Activated CD8-positive, alpha-beta T cell treated with anti-CD3 and anti-CD28 coated beads for 36 hours (primary cell): ENCODE measurements at regions not wholly inside any gene's neighbourhood (a gene's known extent, or its start where the extent isn't known, plus 50 kb on each side); places are given as distances from the start of the nearest gene placed in this dataset.
"Not testable (repeated sequence)": the region's sequence is repeated elsewhere in the genome, so short reads cannot be mapped to it uniquely, and the experiment has no call there.

Experiments
- ATAC-seq: fragments of 200-7000 bp; cut with Tn5 transposase; one replicate; pipeline ENCODE4 v1.10.0; 2021; ENCODE audit warnings: mild to moderate bottlenecking, moderate library complexity
- CTCF ChIA-PET: fragments of 350-600 bp; sonication (Branson Sonifier 250); formaldehyde crosslinking; loops from one replicate; lab custom pipeline; 2021; ENCODE audit warnings: antibody characterized with exemption; lab: Charles Lee
- POLR2A ChIA-PET: fragments of 350-600 bp; sonication (Branson Sonifier 250); formaldehyde crosslinking; loops from one replicate; lab custom pipeline; 2021; ENCODE audit warnings: antibody characterized with exemption; lab: Charles Lee
- DNase-seq: peaks from one replicate; pipeline ENCODE4 v3.0.0-alpha.2; 2020
- H3K27ac Mint-ChIP-seq: one replicate; pipeline ENCODE4 v1.8.0; 2021; ENCODE audit warnings: mild to moderate bottlenecking, mixed read lengths
- H3K27me3 Mint-ChIP-seq: one replicate; pipeline ENCODE4 v1.8.0; 2021; ENCODE audit warnings: mixed read lengths
- H3K36me3 Mint-ChIP-seq: one replicate; pipeline ENCODE4 v1.8.0; 2021; ENCODE audit warnings: low read depth, mixed read lengths
- H3K4me1 Mint-ChIP-seq: one replicate; pipeline ENCODE4 v1.8.0; 2021; ENCODE audit warnings: low read depth, mixed read lengths
- H3K4me3 Mint-ChIP-seq: one replicate; pipeline ENCODE4 v1.8.0; 2021; ENCODE audit warnings: mild to moderate bottlenecking, moderate library complexity, mixed read lengths
- H3K9me3 Mint-ChIP-seq: one replicate; pipeline ENCODE4 v1.8.0; 2021; ENCODE audit warnings: mixed read lengths
- CTCF ChIP-seq: fragments of 200-600 bp; IDR thresholded peaks from one replicate; pipeline ENCODE4 v1.8.0; 2022; ENCODE audit warnings: antibody characterized with exemption, mild to moderate bottlenecking
- intact Hi-C: fragments of 100-400 bp; cut with micrococcal nuclease; formaldehyde crosslinking; loops from one replicate; pipeline ENCODE4 v1.10.0; 2022

DNA sequence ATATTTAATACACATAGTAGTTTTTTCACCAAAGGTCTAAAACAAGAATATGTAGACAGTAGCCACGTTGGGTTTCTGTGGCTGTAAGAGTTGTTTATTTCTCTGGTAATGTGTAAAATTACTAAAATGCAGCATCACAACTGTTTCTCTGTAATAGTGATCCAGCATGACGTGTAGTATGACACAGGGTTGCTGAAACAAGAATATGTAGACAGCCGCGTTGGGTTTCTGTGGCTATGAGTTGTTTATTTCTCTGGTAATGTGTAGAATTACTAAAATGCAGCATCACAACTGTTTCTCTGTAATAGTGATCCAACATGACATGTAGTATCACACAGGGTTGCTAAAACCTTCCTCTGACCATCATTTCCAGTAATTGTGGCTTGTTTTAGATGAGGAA is 153.6 kb upstream of the ZNF717 start:
- CTCF ChIA-PET = no interaction called here
- no peak for TF ChIP-seq CTCF
- peaks cover 3% of the 10 kb centered on the region for H3K9me3 Mint-ChIP-seq

DNA sequence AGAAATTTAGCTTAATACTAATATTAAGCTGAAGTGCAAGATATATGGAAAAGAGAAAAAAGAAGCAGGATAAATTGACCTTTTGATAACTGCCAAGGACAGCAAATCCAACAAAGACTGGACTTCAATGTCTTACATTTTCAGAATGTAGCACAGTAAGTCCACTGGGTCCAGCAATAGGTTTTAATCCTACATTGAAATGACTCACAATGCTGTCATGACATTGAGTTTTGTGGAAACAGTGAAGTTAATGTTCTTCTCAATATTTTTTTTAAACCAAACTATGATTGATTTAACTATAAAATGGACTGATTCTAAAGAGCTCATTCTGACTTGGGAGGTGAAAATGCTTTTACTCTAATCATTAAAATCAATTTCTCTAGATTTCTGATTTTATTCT is 166.6 kb upstream of the ZNF717 start:
- ATAC-seq (no peak), DNase-seq (no peak)
- ChIA-PET CTCF (interaction anchor here (0.6 kb wide), 1 partner anchor 88 kb away, joined by 3 read pairs; no protein-coding TSS in a partner anchor), POLR2A (no interaction called here)
- TF ChIP-seq CTCF = no peak
- no peak overlapping the region for H3K27ac Mint-ChIP-seq
- no peak overlapping the region for H3K4me3 Mint-ChIP-seq
- intact Hi-C loops = no loop called here
- no peaks in the 10 kb centered on the region for H3K36me3 Mint-ChIP-seq
- peaks cover 5% of the 10 kb centered on the region for H3K9me3 Mint-ChIP-seq
- no peaks in the 10 kb centered on the region for H3K27me3 Mint-ChIP-seq
- H3K4me1 Mint-ChIP-seq = no peaks in the 10 kb centered on the region

More for the DNA sequence above, 153.6 kb upstream of the ZNF717 start:
- intact Hi-C loops = no loop called here
- no peak overlapping the region for H3K27ac Mint-ChIP-seq
- H3K4me1 Mint-ChIP-seq = no peaks in the 10 kb centered on the region
- ATAC-seq (no peak), DNase-seq (no peak)
- no peaks in the 10 kb centered on the region for H3K27me3 Mint-ChIP-seq
- POLR2A ChIA-PET = no interaction called here
- no peaks in the 10 kb centered on the region for H3K36me3 Mint-ChIP-seq
- H3K4me3 Mint-ChIP-seq = no peak overlapping the region

GRCh38 chr3:75960031-75960430 is 174.7 kb upstream of the ZNF717 start:
- ATAC-seq, H3K27me3 Mint-ChIP-seq, CTCF ChIA-PET, POLR2A ChIA-PET, DNase-seq, intact Hi-C loops, H3K4me1 Mint-ChIP-seq, H3K4me3 Mint-ChIP-seq, H3K27ac Mint-ChIP-seq, H3K36me3 Mint-ChIP-seq: not testable (repeated sequence)
- peaks cover 18% of the 10 kb centered on the region for H3K9me3 Mint-ChIP-seq

DNA sequence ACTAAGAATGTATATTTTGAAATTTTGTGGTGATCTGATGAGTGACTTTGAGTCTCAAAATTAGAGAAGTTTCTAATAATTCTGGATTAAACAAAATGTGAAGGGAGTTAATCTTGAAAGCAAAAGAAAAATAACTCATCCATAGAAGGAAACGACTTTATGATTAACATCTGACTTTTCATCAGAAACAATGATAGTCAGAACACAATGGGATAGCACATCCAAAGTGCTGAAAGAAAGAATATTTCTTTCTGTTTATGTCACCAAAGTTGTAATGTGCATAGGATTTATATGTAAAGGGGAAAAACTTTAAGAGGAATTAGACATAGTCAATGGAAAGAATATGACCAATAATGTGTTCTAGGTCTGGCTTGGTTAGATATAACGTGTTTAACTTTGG is 176.7 kb upstream of the ZNF717 start:
- H3K4me3 Mint-ChIP-seq, H3K4me1 Mint-ChIP-seq, H3K36me3 Mint-ChIP-seq, H3K27ac Mint-ChIP-seq, ATAC-seq, POLR2A ChIA-PET, intact Hi-C loops, DNase-seq, CTCF ChIA-PET, H3K27me3 Mint-ChIP-seq: not testable (repeated sequence)
- H3K9me3 Mint-ChIP-seq = peaks cover 18% of the 10 kb centered on the region

DNA sequence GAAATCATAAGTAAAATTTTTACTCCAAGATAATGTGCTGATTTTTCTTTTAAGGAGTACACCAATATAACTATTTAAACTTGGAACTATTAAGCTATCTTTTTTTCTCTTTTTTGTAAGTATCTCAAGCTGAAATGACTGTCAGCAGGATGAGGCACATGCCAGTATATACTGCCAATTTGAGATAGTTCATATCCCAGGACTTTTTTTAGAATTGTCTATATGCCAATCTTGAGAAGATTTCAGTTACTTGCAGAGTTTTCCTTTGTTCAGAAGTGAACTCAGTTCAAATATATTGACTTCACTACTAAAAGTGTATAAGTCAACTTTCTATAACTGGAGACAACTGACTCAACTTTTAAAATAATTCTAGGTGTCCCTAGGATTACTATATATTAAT is 181.7 kb upstream of the ZNF717 start:
- Mint-ChIP-seq H3K27ac (no peak overlapping the region), H3K27me3 (no peaks in the 10 kb centered on the region), H3K4me3 (no peak overlapping the region), H3K9me3 (peaks cover 13% of the 10 kb centered on the region), H3K36me3 (no peaks in the 10 kb centered on the region), H3K4me1 (no peaks in the 10 kb centered on the region)
- TF ChIP-seq CTCF = no peak
- ChIA-PET POLR2A (no interaction called here), CTCF (no interaction called here)
- DNase-seq (no peak), ATAC-seq (no peak)
- intact Hi-C loops = no loop called here

- no peaks in the 10 kb centered on the region for H3K36me3 Mint-ChIP-seq
- H3K27ac Mint-ChIP-seq = no peak overlapping the region
- H3K4me3 Mint-ChIP-seq = no peak overlapping the region
- H3K27me3 Mint-ChIP-seq = no peaks in the 10 kb centered on the region
- H3K4me1 Mint-ChIP-seq = no peaks in the 10 kb centered on the region
- intact Hi-C loops = no loop called here
- DNase-seq = no peak
- no peak for TF ChIP-seq CTCF
- POLR2A ChIA-PET = no interaction called here
- peaks cover 15% of the 10 kb centered on the region for H3K9me3 Mint-ChIP-seq
- ATAC-seq = no peak
- CTCF ChIA-PET = no interaction called here
These were observed 193.3 kb upstream of the ZNF717 start for GRCh38 chr3:75978686-75979085.
